H1 (cell line): ENCODE measurements at regions not wholly inside any gene's neighbourhood (a gene's known extent, or its start where the extent isn't known, plus 50 kb on each side); places are given as distances from the start of the nearest gene placed in this dataset.

ENCODE experiments used
- CTCF ChIA-PET: fragments of 300-600 bp; sonication (Branson Sonifier 250); formaldehyde crosslinking; loops from one replicate; lab custom pipeline; 2021; ENCODE audit not compliant: partially characterized antibody; lab: Charles Lee
- POLR2A ChIA-PET: fragments of 300-600 bp; sonication (Branson Sonifier 250); formaldehyde crosslinking; loops from one replicate; lab custom pipeline; 2021; ENCODE audit warnings: inconsistent platforms; ENCODE audit not compliant: partially characterized antibody; lab: Charles Lee
- DNase-seq, 2 experiments: peaks; one replicate each; pipeline versions ENCODE4 v3.0.0 to v3.0.0-alpha.2; 2010 to 2022; ENCODE audit warnings: low spot score in 2 of 2, low read depth in 1 of 2, mixed read lengths in 1 of 2
- FAIRE-seq: peaks from 2 replicates; lab custom pipeline; 2011; peaks lifted over from hg19 to GRCh38; lab: Jason Lieb, UNC
- H2AFZ ChIP-seq: 2 replicates; pipeline ENCODE4 v1.8.1; 2012; ENCODE audit warnings: low read length, inconsistent platforms
- H2AK5ac ChIP-seq: 2 replicates; pipeline ENCODE4 v1.6.1; 2013; ENCODE audit warnings: low read depth, low read length
- H2BK120ac ChIP-seq: replicated peaks from 2 replicates; pipeline ENCODE3; 2013; ENCODE audit warnings: low read depth, low read length, inconsistent platforms
- H2BK12ac ChIP-seq: 2 replicates; pipeline ENCODE4 v1.6.1; 2013; ENCODE audit warnings: low read depth, low read length
- H2BK15ac ChIP-seq: 2 replicates; pipeline ENCODE4 v1.6.1; 2013; ENCODE audit warnings: low read length
- H2BK20ac ChIP-seq: 2 replicates; pipeline ENCODE4 v1.6.1; 2013; ENCODE audit warnings: low read length
- H2BK5ac ChIP-seq: 2 replicates; pipeline ENCODE4 v1.6.1; 2013; ENCODE audit warnings: low read depth, low read length
- H3K14ac ChIP-seq: 2 replicates; pipeline ENCODE4 v1.6.1; 2013; ENCODE audit warnings: inconsistent platforms; ENCODE audit not compliant: insufficient read length
- H3K18ac ChIP-seq: 2 replicates; pipeline ENCODE4 v1.6.1; 2013; ENCODE audit warnings: low read length; ENCODE audit errors: extremely low read depth
- H3K23ac ChIP-seq: 2 replicates; pipeline ENCODE4 v1.6.1; 2013; ENCODE audit warnings: inconsistent platforms; ENCODE audit not compliant: insufficient read length
- H3K23me2 ChIP-seq: 2 replicates; pipeline ENCODE4 v1.6.1; 2013; ENCODE audit warnings: low read depth, low read length
- H3K27ac ChIP-seq: 2 replicates; pipeline ENCODE4 v1.6.1; 2011; ENCODE audit warnings: low read depth, low read length, inconsistent platforms
- H3K27me3 ChIP-seq, 4 experiments: replicated peaks in 1 of 4; 1 replicate in 1 of 4; 2 replicates in 3 of 4; pipeline versions ENCODE4 v1.6.1 to v1.8.1; 2011 to 2013; ENCODE audit warnings: low read length in 3 of 4, mild to moderate bottlenecking in 3 of 4, inconsistent platforms in 2 of 4, mixed read lengths in 2 of 4, moderate library complexity in 1 of 4; ENCODE audit not compliant: control insufficient read depth in 3 of 4, insufficient read depth in 3 of 4; ENCODE audit errors: extremely low read depth in 1 of 4
- H3K36me3 ChIP-seq, 4 experiments: 2 replicates each; pipeline versions ENCODE4 v1.6.1 to v1.8.1; 2011 to 2013; ENCODE audit warnings: mild to moderate bottlenecking in 4 of 4, low read length in 3 of 4, moderate library complexity in 2 of 4, control low read depth in 1 of 4, inconsistent platforms in 1 of 4; ENCODE audit not compliant: insufficient read depth in 4 of 4, control insufficient read depth in 2 of 4
- H3K4ac ChIP-seq: replicated peaks from 2 replicates; pipeline ENCODE3; 2013; ENCODE audit warnings: low read length, low read depth, mixed read lengths, inconsistent platforms; ENCODE audit not compliant: insufficient read length
- H3K4me1 ChIP-seq, 4 experiments: replicated peaks in 1 of 4; 1 replicate in 1 of 4; 2 replicates in 3 of 4; pipeline versions ENCODE4 v1.6.1 to v1.8.1; 2011 to 2013; ENCODE audit warnings: low read length in 3 of 4, inconsistent platforms in 2 of 4, mixed read lengths in 1 of 4; ENCODE audit not compliant: insufficient read depth in 4 of 4, control insufficient read depth in 3 of 4
- H3K4me2 ChIP-seq, 2 experiments: 2 replicates each; pipeline versions ENCODE4 v1.6.1 to v1.8.1; 2011 to 2013; ENCODE audit warnings: low read depth in 2 of 2, low read length in 2 of 2, control low read depth in 1 of 2, inconsistent platforms in 1 of 2, mild to moderate bottlenecking in 1 of 2; ENCODE audit not compliant: insufficient read depth in 1 of 2
- H3K4me3 ChIP-seq, 4 experiments: fragments of 200-600, 300-600 bp in 1 of 4; sonication (generic), shearing (Covaris generic), sonication (Bioruptor Twin) in 1 of 4; 2 replicates each; pipeline versions ENCODE4 v1.5.1 to v1.8.1; 2011 to 2016; ENCODE audit warnings: low read length in 4 of 4, low read depth in 3 of 4, control low read depth in 2 of 4, inconsistent platforms in 2 of 4, mild to moderate bottlenecking in 2 of 4, mixed read lengths in 1 of 4, moderate library complexity in 1 of 4; ENCODE audit not compliant: insufficient read depth in 2 of 4; ENCODE audit errors: extremely low read depth in 1 of 4
- H3K56ac ChIP-seq: replicated peaks from 2 replicates; pipeline ENCODE3; 2013; ENCODE audit warnings: low read depth, mild to moderate bottlenecking, mixed read lengths, low read length, inconsistent platforms; ENCODE audit not compliant: insufficient read length
- H3K79me1 ChIP-seq: 2 replicates; pipeline ENCODE4 v1.6.1; 2013; ENCODE audit warnings: low read depth, low read length, control low read depth
- H3K79me2 ChIP-seq, 2 experiments: 2 replicates each; pipeline versions ENCODE4 v1.6.1 to v1.8.1; 2012 to 2013; ENCODE audit warnings: low read length in 2 of 2, mild to moderate bottlenecking in 2 of 2, inconsistent platforms in 1 of 2; ENCODE audit not compliant: insufficient read depth in 2 of 2, control insufficient read depth in 1 of 2
- H3K9ac ChIP-seq, 4 experiments: replicated peaks in 1 of 4; 1 replicate in 1 of 4; 2 replicates in 3 of 4; pipeline versions ENCODE4 v1.6.1 to v1.8.1; 2011 to 2013; ENCODE audit warnings: low read depth in 3 of 4, low read length in 3 of 4, control low read depth in 2 of 4, mild to moderate bottlenecking in 2 of 4, moderate library complexity in 2 of 4, inconsistent platforms in 1 of 4; ENCODE audit errors: extremely low read depth in 1 of 4
- H3K9me3 ChIP-seq, 2 experiments: 2 replicates each; pipeline versions ENCODE4 v1.6.1 to v1.8.1; 2012 to 2013; ENCODE audit warnings: mild to moderate bottlenecking in 2 of 2, moderate library complexity in 2 of 2, control low read depth in 1 of 2, inconsistent platforms in 1 of 2, low read depth in 1 of 2, low read length in 1 of 2, mixed read lengths in 1 of 2; ENCODE audit not compliant: insufficient read depth in 2 of 2
- H4K20me1 ChIP-seq, 2 experiments: replicated peaks in 1 of 2; 2 replicates each; pipeline versions ENCODE3 to v1.8.1; 2011 to 2013; ENCODE audit warnings: inconsistent platforms in 2 of 2, low read length in 2 of 2, mild to moderate bottlenecking in 1 of 2; ENCODE audit not compliant: insufficient read depth in 2 of 2, control insufficient read depth in 1 of 2
- H4K5ac ChIP-seq: 2 replicates; pipeline ENCODE4 v1.6.1; 2013; ENCODE audit warnings: low read length, low read depth, mixed read lengths, inconsistent platforms; ENCODE audit not compliant: insufficient read length
- H4K8ac ChIP-seq: 2 replicates; pipeline ENCODE4 v1.8.0; 2013; ENCODE audit warnings: mild to moderate bottlenecking, moderate library complexity, low read length, inconsistent platforms; ENCODE audit not compliant: insufficient read depth; ENCODE audit errors: extremely low read depth
- H4K91ac ChIP-seq: replicated peaks from 2 replicates; pipeline ENCODE3; 2013; ENCODE audit warnings: low read length, mixed read lengths, inconsistent platforms; ENCODE audit not compliant: insufficient read length
- CBX5 ChIP-seq: fragments of 300-800, 300-1000 bp; sonication (generic); IDR thresholded peaks from 2 replicates; pipeline ENCODE4 v1.7.1; 2016; ENCODE audit warnings: antibody characterized with exemption, low read length, low read depth
- CHD1 ChIP-seq: IDR thresholded peaks from 2 replicates; pipeline ENCODE4 v1.6.1; 2012; ENCODE audit warnings: low read depth, low read length, improper control_type of control experiment
- CHD2 ChIP-seq: IDR thresholded peaks from 2 replicates; pipeline ENCODE4 v1.6.1; 2012; ENCODE audit warnings: low read length, improper control_type of control experiment
- CREB1 ChIP-seq: IDR thresholded peaks from 2 replicates; pipeline ENCODE4 v1.6.1; 2012; ENCODE audit warnings: inconsistent platforms
- EZH2 ChIP-seq: fragments of 200-600 bp; sonication (generic); IDR thresholded peaks from 2 replicates; pipeline ENCODE4 v1.7.1; 2012; ENCODE audit warnings: low read depth, mild to moderate bottlenecking, moderate library complexity, low read length, inconsistent platforms; ENCODE audit not compliant: severe bottlenecking
- HDAC2 ChIP-seq, 2 experiments: fragments of 300-600 bp in 1 of 2; sonication (generic) in 1 of 2; IDR thresholded peaks; 2 replicates each; pipeline ENCODE4 v1.6.1; 2011 to 2012; ENCODE audit warnings: low read depth in 2 of 2, low read length in 2 of 2, mild to moderate bottlenecking in 2 of 2, moderate library complexity in 2 of 2, borderline replicate concordance in 1 of 2, inconsistent platforms in 1 of 2
- KDM1A ChIP-seq: fragments of 200-600, 300-600 bp; sonication (generic); IDR thresholded peaks from 2 replicates; pipeline ENCODE4 v1.7.1; 2016; ENCODE audit warnings: mild to moderate bottlenecking, low read length, borderline replicate concordance
- POLR2AphosphoS5 ChIP-seq: IDR thresholded peaks from 2 replicates; pipeline ENCODE4 v1.6.1; 2011; ENCODE audit warnings: low read depth, low read length
- SAP30 ChIP-seq: fragments of 300-600 bp; sonication (generic); IDR thresholded peaks from 2 replicates; pipeline ENCODE4 v1.7.1; 2012; ENCODE audit warnings: low read length, moderate library complexity, mild to moderate bottlenecking, inconsistent platforms; ENCODE audit not compliant: insufficient read depth, insufficient replicate concordance
- SP2 ChIP-seq: IDR thresholded peaks from 2 replicates; pipeline ENCODE4 v1.6.1; 2012; ENCODE audit warnings: mild to moderate bottlenecking, low read length, inconsistent platforms
- SP4 ChIP-seq: IDR thresholded peaks from 2 replicates; pipeline ENCODE4 v1.6.1; 2012; ENCODE audit warnings: low read length, inconsistent platforms
- SUZ12 ChIP-seq: fragments of 200-600 bp; sonication (generic); IDR thresholded peaks from 2 replicates; pipeline ENCODE4 v1.6.1; 2012; ENCODE audit warnings: mild to moderate bottlenecking, inconsistent platforms, low read length, moderate library complexity, mixed read lengths
- WGBS, 2 experiments: shearing (Covaris generic) in 1 of 2; methylation state at CpG; one replicate each; pipeline versions ENCODE4 v1.1.6 to v1.1.7; 2013 to 2015; ENCODE audit warnings: low lambda C conversion rate in 2 of 2, mixed read lengths in 2 of 2, inconsistent platforms in 1 of 2, low coverage in 1 of 2, missing lambda C conversion rate in 1 of 2; ENCODE audit not compliant: insufficient replicate concordance in 2 of 2, insufficient coverage in 1 of 2, insufficient read length in 1 of 2; ENCODE audit errors: extremely low coverage in 1 of 2, missing lambda C conversion rate in 1 of 2; 5-methylcytosine and 5-hydroxymethylcytosine counted together
- TF ChIP-seq, protein P1 (sequence below): IDR thresholded peaks from 2 replicates; pipeline ENCODE4 v1.6.1; 2012; ENCODE audit warnings: inconsistent platforms

DNA sequence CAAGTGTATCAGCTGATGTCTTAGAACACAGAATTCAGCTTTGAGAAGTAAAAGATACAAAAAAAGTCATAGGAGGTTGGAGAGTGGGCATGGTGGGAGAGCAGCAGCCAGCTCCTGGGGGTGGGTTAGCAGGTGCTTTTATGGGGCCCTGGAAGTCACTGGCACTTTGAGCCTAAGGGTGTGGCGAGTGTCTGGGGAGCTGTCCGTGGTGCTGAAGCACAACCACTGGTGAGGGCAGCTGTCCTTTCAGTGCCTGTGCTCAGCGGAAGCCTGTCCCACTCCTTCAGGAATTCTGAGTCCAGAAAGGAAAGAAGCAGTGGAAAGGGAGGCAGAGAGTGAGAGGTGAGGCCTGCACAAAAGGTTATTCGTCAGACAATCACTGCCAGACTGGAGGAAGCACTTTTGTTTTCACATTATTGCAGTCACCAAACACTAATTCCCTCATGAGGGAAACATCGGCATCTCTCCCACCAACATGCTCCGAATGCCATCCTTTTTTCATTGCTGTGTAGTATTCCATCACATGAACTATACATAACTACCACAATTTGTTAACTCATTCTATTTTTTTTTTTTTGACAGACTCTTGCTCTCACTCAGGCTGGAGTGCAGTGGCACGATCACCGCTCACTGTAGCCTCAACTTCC, 59.4 kb upstream of the RAPGEF1 start:
- H3K79me1 ChIP-seq, result no peaks in the 10 kb centered on the region
- no peak overlapping the region for H4K8ac ChIP-seq
- no peak overlapping the region for H4K5ac ChIP-seq
- no peaks in the 10 kb centered on the region for H3K27me3 ChIP-seq
- no peak overlapping the region for H3K4me3 ChIP-seq
- no peaks in the 10 kb centered on the region for H3K23me2 ChIP-seq
- 57% methylated on average over 8 of the region's 8 CpGs; no CpG with 5 or more reads in 1 of the 2 experiments for WGBS, 2 experiments
- no peak overlapping the region for H3K56ac ChIP-seq
- no peak overlapping the region for H3K27ac ChIP-seq
- DNase-seq (peak in 1 of 2 experiments; percentile 89), FAIRE-seq (peak; percentile 82)
- H4K20me1 ChIP-seq, result peaks cover 0 to 6% of the 10 kb centered on the region in 2 experiments
- H3K9me3 ChIP-seq, result no peaks in the 10 kb centered on the region
- no peak overlapping the region for H2BK12ac ChIP-seq
- no peak overlapping the region for H2AK5ac ChIP-seq
- H3K9ac ChIP-seq, result no peak overlapping the region
- H4K91ac ChIP-seq, result no peak overlapping the region
- H2BK15ac ChIP-seq, result no peak overlapping the region
- H3K18ac ChIP-seq, result no peak overlapping the region
- H3K4ac ChIP-seq, result no peak overlapping the region
- no peak overlapping the region for H3K23ac ChIP-seq
- H3K14ac ChIP-seq, result no peak overlapping the region
- H3K36me3 ChIP-seq, result no peaks in the 10 kb centered on the region
- H2BK20ac ChIP-seq, result no peak overlapping the region
- no peak overlapping the region for H2BK5ac ChIP-seq
- CTCF ChIA-PET, result interaction anchor here (0.8 to 1.6 kb wide), 4 partner anchors 13 to 39 kb away, joined by 3 to 7 read pairs (median 3); no protein-coding TSS in a partner anchor
- POLR2A ChIA-PET, result interaction anchor here (0.9 to 1.2 kb wide), 2 partner anchors 9 kb away, joined by 3 read pairs; no protein-coding TSS in a partner anchor
- H3K4me2 ChIP-seq, result no peak overlapping the region
- no peak overlapping the region for H2BK120ac ChIP-seq
- H2AFZ ChIP-seq, result no peak overlapping the region
- peaks cover 0 to 8% (median 2%) of the 10 kb centered on the region in 4 experiments; a peak in 5 of 7 replicates for H3K4me1 ChIP-seq
- H3K79me2 ChIP-seq, result no peaks in the 10 kb centered on the region
- TF ChIP-seq CBX5 (no peak), HDAC2 (IDR thresholded peaks at IDR 0.05; ENCODE audit: borderline replicate concordance in 1 of 2, low read depth in 2 of 2, low read length in 2 of 2) (peak in 1 of 2 experiments; percentile 79; a peak in 1 of 4 replicates), SP2 (no peak), CREB1 (0 out of 2 replicates have a peak, but pooled peaks have one; percentile 24), SP4 (no peak), KDM1A (peak; percentile 69; the same call in 1 of the 2 replicates), EZH2 (no peak), POLR2AphosphoS5 (no peak), SUZ12 (no peak), SAP30 (no peak), CHD2 (no peak), CHD1 (no peak)
- TF ChIP-seq, protein P1, sequence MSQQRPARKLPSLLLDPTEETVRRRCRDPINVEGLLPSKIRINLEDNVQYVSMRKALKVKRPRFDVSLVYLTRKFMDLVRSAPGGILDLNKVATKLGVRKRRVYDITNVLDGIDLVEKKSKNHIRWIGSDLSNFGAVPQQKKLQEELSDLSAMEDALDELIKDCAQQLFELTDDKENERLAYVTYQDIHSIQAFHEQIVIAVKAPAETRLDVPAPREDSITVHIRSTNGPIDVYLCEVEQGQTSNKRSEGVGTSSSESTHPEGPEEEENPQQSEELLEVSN, result no peak
